ENCODE measurements at regions not wholly inside any gene's neighbourhood (a gene's known extent, or its start where the extent isn't known, plus 50 kb on each side); places are given as distances from the start of the nearest gene placed in this dataset.

DNA sequence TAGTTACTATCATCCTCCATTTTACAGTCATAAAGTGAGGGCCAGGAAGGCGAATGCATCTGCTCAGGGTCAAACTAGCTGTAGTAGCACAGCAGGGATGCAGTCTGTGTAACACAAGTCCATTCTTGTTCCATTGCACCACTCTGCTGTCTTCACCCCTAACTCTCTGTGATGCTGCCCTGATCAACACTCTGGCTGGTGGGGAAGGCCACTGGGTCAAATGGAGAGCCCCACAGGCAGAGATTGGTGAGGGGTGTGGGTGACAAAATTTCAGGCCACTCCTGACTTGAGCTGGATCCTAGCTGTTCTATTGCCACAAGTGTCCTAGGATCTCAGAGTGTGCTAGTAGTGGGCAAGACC lies 136.5 kb downstream of the PJA1 start:
- H3K36me3 Mint-ChIP-seq = no peaks in the 10 kb centered on the region
- H3K4me1 Mint-ChIP-seq = peaks cover 16% of the 10 kb centered on the region
- no peak for ATAC-seq
- no peak overlapping the region for H3K27ac Mint-ChIP-seq
- no peaks in the 10 kb centered on the region for H3K27me3 Mint-ChIP-seq
- H3K9me3 Mint-ChIP-seq = no peaks in the 10 kb centered on the region
- H3K4me3 Mint-ChIP-seq = no peak overlapping the region

DNA sequence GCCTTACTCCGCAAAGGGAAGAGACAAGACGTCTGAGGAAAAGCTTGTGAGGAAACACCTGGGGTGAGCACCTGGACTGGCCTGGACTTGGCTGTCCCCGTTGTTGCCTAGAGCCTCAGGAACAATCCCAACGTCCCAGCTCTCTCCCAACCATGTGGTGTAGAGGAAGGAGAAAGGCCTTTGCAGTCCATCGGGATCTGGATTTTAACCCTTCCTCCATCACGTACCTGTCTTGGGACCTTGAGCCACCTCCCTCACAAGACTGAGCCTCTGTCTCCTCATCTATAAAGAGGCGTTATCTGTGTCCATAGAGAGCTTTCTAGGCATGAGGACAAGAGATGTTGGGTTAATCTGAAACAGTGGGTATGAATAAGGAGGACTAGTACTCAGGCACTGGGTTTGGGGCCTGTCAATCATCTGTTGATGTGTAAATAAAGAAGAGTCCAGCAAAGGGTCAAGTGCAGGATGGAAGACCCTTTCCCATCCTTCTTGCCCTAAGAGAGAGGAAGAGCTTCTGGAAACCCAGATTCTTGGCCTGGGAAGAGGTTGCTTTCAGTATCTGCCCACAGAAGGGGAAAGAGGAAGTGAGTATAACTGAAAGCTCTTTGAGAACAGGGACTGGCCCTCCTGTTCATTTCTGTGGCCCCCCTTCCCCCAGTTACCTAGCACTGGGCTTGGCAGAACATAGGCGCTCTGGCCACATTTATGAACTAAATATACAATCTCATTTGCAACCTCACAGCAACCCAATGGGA lies 137.1 kb downstream of the PJA1 start:
- peaks cover 16% of the 10 kb centered on the region for H3K4me1 Mint-ChIP-seq
- ATAC-seq = peak; percentile 84
- H3K36me3 Mint-ChIP-seq = no peaks in the 10 kb centered on the region
- H3K9me3 Mint-ChIP-seq = no peaks in the 10 kb centered on the region
- H3K4me3 Mint-ChIP-seq = no peak overlapping the region
- no peaks in the 10 kb centered on the region for H3K27me3 Mint-ChIP-seq
- no peak overlapping the region for H3K27ac Mint-ChIP-seq

DNA sequence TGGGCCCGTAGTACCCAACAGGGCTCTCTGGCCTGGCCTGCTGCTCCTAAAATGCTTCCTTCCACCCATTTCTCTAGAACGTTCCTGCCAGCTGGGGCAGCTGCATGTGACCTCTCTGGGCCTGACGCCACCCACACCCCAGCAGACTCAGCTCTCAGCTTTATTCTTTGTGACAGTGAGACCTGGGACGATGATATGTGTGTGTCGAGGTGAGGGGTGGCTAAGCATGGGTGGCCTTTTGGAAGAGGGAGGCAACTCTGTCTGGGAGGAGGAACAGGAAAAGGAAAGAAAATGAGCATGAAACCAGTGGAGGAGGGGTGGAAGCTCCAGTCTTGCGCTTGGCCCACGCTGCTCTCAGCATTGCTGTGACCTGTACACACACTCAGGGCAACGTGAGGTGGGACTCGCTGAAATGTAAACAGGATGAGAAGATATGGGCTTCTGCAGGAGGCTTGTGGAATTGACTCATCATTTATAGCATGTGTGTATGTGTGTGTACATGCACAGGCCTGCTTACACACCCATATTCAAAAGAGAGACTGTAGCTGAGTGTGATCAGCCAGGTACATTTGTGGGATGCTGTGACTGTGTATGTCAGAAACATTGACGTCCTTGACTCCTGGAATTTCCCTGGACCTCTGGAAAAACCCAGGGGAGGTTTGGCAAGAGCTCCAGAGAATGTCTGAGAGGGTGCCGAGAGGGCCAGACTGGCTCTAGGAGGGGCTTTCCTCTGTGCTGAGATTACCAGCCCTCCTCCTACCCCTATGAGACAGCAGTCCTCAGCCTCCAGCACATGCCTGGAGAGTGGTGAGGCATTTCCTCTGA lies 137.9 kb downstream of the PJA1 start:
- no peaks in the 10 kb centered on the region for H3K9me3 Mint-ChIP-seq
- H3K4me1 Mint-ChIP-seq = peaks cover 16% of the 10 kb centered on the region
- no peak overlapping the region for H3K4me3 Mint-ChIP-seq
- H3K27me3 Mint-ChIP-seq = no peaks in the 10 kb centered on the region
- no peaks in the 10 kb centered on the region for H3K36me3 Mint-ChIP-seq
- ATAC-seq = peak; percentile 69
- H3K27ac Mint-ChIP-seq = no peak overlapping the region

DNA sequence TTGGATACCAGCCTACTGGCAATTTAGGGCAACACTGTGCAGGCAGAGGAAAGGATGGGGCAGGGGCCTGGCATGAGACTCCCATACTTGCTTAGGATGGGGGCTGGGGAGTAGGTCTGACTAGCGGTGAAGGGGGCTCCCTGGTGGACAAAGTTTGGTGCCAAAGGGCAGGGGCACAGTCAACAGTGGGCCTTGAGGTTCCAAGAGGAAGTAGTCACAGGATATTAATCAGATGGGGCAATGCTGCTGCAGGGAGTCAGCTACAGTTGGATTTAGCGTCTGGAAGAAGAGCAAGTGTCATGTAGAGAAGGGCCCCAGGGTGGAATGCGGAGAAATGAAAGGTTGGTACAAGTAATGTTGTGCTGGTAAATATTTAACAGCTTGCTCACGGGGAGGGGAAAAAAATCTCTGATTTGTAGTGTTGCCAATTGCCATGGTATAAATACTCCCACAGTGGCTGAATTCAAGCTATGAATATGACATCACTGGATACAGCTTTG lies 139.4 kb downstream of the PJA1 start:
- no peak overlapping the region for H3K4me3 Mint-ChIP-seq
- H3K36me3 Mint-ChIP-seq = no peaks in the 10 kb centered on the region
- no peak for ATAC-seq
- H3K27me3 Mint-ChIP-seq = no peaks in the 10 kb centered on the region
- peaks cover 16% of the 10 kb centered on the region for H3K4me1 Mint-ChIP-seq
- no peaks in the 10 kb centered on the region for H3K9me3 Mint-ChIP-seq
- H3K27ac Mint-ChIP-seq = peak overlapping the region; percentile 22

DNA sequence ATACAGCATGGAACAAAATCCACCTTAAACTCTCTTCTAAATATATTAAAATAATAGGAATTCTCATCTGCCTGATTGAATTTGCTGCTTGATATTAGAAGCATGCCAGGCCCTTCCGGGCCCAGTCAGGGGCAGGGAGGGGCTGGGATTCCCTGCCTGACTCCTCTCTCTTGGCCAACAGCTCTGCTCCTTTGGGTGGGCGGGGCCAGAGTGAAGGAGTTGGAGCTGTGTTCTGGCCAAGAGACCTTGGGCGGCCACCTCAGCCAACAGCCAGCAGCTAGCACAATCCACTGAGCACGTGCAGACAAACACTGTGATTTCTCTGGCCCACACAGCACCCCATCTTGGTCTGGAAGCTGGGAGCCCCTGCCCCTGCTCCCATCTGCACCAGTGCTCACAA lies 140.3 kb downstream of the PJA1 start:
- no peaks in the 10 kb centered on the region for H3K9me3 Mint-ChIP-seq
- no peaks in the 10 kb centered on the region for H3K36me3 Mint-ChIP-seq
- no peak overlapping the region for H3K27ac Mint-ChIP-seq
- no peaks in the 10 kb centered on the region for H3K27me3 Mint-ChIP-seq
- no peak for ATAC-seq
- H3K4me3 Mint-ChIP-seq = no peak overlapping the region
- peaks cover 16% of the 10 kb centered on the region for H3K4me1 Mint-ChIP-seq

DNA sequence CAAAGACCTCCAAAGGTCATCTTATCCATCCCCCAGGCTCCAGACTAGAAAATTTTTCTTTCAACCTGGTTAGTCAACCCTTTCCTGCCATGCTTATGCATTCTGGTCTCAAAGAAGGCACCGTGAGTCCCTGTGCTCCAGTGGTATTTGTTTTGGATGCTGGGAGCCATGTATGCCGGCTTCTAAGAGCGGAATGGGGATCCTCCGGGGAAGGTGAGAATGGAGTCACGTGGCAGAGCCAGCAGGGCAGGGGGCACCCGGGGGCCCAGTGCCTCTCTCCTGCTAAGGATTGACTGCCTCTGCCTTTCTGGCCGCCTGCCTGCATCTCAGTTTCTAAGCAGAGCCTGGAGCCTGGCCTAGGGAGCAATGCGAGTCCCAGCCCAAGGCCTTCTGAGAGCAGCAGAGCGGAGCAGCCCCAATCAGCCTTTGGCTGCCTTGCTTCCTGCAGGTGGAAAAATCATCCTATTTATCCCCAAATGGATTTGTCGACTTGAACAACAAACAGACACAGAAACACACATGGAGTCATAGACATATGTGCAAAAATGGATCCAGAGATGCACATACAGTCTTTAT lies 141.0 kb downstream of the PJA1 start:
- peaks cover 16% of the 10 kb centered on the region for H3K4me1 Mint-ChIP-seq
- no peak overlapping the region for H3K4me3 Mint-ChIP-seq
- H3K36me3 Mint-ChIP-seq = no peaks in the 10 kb centered on the region
- H3K9me3 Mint-ChIP-seq = no peaks in the 10 kb centered on the region
- H3K27me3 Mint-ChIP-seq = no peaks in the 10 kb centered on the region
- H3K27ac Mint-ChIP-seq = no peak overlapping the region
- no peak for ATAC-seq

DNA sequence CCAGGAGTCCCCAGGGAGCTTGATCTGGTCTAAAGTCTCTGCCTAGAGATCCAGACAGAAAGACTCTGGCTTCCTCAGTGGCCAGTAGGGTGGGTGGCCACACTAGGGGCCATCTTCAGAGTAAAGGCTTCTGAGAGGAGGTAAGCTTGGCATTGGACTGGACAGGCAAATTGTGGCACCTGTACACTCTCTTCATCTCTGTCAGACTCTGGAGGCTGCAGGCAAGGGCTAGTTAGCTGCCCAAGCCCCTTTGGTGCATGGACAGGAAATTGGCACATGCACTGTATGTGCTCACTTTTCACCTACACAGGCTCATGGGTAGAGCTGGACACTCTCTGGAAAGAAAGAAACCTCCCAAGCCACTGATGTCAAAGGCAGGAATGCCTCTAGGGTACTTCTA lies 142.8 kb downstream of the PJA1 start:
- no peak for ATAC-seq
- Mint-ChIP-seq H3K4me1 (peaks cover 6% of the 10 kb centered on the region), H3K4me3 (no peak overlapping the region), H3K9me3 (no peaks in the 10 kb centered on the region), H3K27me3 (no peaks in the 10 kb centered on the region), H3K27ac (no peak overlapping the region), H3K36me3 (no peaks in the 10 kb centered on the region)

DNA sequence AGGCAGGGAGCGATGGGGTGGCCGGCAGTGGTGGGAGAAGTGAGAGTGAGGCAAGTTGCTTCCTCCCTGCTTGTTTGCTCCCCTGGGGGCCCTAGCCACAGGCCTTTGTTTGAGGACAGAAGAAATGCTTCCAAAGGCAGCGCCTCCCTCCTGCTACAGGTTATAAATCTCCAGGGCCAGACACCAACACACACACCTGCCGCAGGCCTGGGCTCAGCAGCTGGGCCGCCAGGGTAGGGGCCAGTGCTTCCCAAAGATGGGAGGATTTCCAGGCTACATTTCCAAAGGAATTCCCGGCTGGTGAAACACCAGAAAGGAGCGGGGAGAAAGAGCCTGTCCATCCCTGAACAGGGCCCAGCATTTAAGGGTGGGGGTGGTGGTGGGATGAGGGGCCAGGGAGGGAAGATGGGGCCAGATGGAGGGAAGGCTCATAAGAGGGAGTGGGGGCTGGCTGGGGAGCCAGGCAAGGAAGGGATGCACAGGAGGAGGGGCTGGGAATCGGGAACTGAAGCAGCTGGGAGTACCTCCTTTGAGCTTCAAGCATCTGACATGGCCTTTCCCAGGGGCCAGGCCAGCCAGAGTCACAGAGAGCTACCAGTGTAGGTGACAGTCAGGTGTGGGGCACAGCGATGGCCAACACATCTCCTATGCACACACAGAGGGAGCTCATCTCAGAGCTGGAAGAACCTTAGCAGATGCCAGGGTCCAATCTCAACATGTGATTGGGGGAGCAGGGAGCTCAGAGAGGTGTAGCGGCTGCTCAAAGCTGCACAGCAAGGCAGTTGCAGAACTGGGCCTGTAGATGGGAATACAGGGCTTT lies 143.9 kb downstream of the PJA1 start:
- no peak overlapping the region for H3K4me3 Mint-ChIP-seq
- H3K36me3 Mint-ChIP-seq = no peaks in the 10 kb centered on the region
- H3K9me3 Mint-ChIP-seq = no peaks in the 10 kb centered on the region
- H3K4me1 Mint-ChIP-seq = no peaks in the 10 kb centered on the region
- no peak for ATAC-seq
- no peaks in the 10 kb centered on the region for H3K27me3 Mint-ChIP-seq
- no peak overlapping the region for H3K27ac Mint-ChIP-seq

DNA sequence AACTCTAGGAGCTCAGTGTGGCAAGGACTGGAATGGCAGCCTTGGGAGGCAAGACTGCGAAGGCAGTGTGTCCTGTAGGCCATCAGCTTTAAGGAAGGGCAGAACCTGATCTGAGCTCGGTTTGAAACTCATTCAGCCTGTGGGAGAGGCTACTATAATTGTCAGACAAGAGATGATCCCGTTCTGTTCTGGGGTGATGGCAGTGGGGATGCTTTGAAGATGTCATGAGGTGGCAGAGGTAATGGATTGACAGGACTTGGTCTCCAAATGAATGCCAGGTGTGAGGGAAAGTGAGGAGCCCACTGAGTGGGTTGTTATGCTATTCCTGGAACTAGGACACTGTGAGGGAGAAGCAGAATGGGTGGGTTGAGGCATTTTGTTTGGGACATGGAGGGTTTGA lies 144.9 kb downstream of the PJA1 start:
- no peaks in the 10 kb centered on the region for H3K9me3 Mint-ChIP-seq
- no peak for ATAC-seq
- no peak overlapping the region for H3K4me3 Mint-ChIP-seq
- no peaks in the 10 kb centered on the region for H3K27me3 Mint-ChIP-seq
- no peak overlapping the region for H3K27ac Mint-ChIP-seq
- no peaks in the 10 kb centered on the region for H3K36me3 Mint-ChIP-seq
- no peaks in the 10 kb centered on the region for H3K4me1 Mint-ChIP-seq

DNA sequence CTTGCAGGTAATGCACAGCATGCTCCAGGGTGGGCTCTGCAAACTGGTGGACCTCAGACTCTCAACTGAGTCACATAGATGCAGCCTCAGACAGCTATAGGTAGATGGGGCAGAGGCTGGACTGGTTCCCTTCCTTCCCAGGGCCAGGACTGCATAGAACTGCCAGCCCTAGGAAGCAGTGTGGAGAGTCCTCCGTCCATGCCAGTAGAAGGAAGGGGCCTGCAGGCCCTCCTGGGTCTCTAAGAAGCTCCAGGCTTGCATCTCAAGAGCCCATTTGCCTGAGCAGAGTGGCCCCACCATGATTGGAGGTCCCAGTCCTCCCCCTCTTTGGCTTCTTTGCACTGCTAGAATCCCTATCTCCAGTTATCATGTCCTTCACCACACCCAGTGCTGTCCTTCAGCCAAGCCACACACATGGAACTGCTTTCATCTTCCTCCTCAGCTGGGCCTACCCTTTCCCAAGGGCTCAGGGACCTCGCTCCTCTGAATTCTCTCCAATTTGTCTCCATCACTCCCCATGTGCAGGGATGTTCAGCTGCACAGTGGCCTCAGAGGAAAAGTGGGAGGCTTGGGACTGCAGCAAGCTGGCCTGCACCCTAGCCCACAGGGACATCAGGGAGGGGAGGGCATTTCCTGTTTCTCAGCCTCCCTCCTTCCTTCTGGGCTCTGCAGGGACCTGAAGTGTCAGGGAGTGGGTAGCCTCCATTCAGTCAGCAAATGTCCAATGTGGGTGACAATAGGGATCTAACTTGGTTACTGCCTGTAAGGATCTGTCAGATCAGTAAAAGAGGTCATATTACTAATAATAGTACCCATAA lies 146.0 kb downstream of the PJA1 start:
- Mint-ChIP-seq H3K4me1 (no peaks in the 10 kb centered on the region), H3K4me3 (no peak overlapping the region), H3K27ac (no peak overlapping the region), H3K27me3 (no peaks in the 10 kb centered on the region), H3K36me3 (no peaks in the 10 kb centered on the region), H3K9me3 (no peaks in the 10 kb centered on the region)
- ATAC-seq = no peak

DNA sequence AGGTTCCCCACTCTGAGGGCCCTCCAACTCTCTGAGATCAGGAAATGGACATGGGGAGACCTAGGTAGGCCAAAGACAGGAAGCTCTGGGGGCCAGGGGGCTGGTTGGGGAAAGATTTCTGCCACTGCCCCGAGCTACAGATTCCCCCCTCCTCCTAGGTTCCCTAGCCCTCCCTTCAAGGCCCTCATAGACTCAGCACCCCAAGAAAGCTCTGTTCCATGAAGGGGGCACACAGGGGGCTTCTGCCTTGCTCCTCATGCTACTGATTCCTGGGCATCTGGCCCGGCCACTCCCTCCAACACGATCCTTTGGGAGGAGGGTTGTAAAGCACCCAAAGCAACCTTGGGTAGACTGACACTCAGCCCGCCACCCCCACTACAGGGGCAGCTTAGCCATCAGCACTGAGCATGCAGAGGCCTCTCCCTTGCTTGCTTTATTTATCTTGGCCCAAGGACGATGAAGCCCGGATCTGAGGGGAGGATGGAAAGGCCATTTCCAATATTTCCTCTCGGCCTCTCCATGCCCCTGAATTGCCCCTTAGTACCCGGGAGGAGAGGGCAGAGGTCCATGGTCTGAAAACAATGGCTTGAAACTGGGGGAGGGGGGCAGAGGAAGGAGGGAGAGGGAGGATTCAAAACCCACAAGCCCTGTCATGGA lies 146.7 kb downstream of the PJA1 start:
- Mint-ChIP-seq H3K27ac (no peak overlapping the region), H3K4me3 (no peak overlapping the region), H3K4me1 (no peaks in the 10 kb centered on the region), H3K36me3 (no peaks in the 10 kb centered on the region), H3K9me3 (no peaks in the 10 kb centered on the region), H3K27me3 (no peaks in the 10 kb centered on the region)
- no peak for ATAC-seq

DNA sequence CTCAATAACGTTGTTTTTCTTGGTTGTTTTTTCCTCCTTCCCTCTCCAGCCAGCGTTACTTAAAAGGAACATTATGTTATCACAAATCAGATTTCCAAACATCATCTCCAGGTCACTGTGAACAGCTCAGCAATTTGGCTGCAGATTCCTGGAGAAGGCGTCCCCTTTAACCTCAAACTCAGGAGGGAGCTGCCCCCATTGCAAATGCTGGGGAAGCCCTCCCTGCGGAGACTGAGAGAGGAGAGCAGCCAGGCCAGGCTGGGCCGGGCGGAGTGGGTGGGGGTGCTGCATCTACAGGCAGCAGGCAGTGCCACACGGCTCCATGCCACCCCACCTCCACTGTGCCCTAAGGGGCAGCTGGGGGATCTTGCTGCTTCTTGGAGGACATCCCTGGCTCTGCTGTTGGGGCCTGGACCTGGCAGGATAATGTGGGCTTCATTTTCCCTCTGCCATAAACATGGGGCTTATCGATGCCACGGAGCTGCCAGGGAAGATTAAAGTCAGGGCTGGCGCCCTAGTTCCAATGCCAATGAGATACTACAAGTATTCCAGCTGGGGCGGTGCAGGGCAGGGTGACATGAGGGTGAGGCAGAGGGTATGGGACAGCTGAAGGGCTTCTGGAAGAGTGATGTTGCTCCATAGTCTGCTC lies 148.8 kb downstream of the PJA1 start:
- Mint-ChIP-seq H3K36me3 (no peaks in the 10 kb centered on the region), H3K27ac (no peak overlapping the region), H3K27me3 (no peaks in the 10 kb centered on the region), H3K9me3 (no peaks in the 10 kb centered on the region), H3K4me3 (no peak overlapping the region), H3K4me1 (no peaks in the 10 kb centered on the region)
- ATAC-seq = no peak

DNA sequence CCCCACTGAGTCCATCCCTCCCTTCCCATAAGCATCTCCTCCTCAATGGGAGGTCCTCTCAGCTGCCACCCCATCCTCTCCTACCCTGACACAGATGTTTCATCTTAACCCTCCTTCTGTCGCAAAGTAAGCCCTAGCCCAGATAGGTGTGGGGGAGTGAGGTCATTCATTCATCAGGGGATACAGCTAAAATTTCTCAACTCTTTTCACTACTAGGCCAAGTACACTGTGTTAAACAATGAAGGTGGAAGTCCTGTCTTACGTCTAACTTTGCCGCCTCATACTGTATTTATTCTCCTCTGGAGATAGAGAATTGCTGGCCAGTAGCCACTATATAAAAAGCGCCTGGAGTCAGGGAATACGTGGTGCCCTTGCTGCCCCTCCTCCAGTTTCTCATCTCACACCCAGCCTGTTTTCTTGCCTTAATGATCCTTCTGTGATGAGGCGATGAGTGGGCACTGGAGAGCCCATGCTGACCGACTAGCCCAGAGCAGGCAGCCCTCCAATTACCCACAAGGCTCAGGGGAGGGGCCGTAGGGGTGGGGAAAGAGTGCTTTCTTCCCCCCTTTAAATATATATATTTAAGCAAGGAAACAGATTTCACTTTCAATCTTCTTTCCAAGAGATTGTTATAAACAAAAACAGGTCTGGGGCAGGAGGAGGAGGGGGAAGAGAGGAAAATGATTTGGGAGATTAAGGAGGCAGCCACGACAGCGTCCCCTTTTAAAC lies 149.5 kb downstream of the PJA1 start:
- H3K27ac Mint-ChIP-seq = no peak overlapping the region
- no peaks in the 10 kb centered on the region for H3K9me3 Mint-ChIP-seq
- H3K27me3 Mint-ChIP-seq = no peaks in the 10 kb centered on the region
- no peak for ATAC-seq
- no peaks in the 10 kb centered on the region for H3K4me1 Mint-ChIP-seq
- no peak overlapping the region for H3K4me3 Mint-ChIP-seq
- H3K36me3 Mint-ChIP-seq = no peaks in the 10 kb centered on the region
